ENCODE measurements at regions not wholly inside any gene's neighbourhood (a gene's known extent, or its start where the extent isn't known, plus 50 kb on each side); places are given as distances from the start of the nearest gene placed in this dataset.

DNA sequence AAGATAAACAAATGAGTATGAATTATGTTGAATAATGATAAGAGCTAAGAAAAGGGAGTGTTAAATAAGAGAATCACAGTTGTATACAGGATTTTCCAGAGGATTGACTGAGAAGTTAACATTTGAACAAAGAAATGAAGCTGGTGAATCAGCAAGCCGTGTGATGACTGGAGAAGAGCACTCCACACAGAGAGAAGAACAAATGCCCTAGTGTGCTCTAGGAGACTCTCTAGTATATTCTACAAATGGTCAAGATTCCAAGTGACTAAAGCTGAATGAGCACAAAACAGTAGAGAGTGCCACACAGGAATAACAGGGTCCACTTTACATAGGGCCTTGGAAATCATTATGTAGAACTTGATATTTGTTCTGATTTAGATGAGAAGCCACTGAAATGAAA is 587.1 kb upstream of the ATXN7L3B start:
- no peaks in the 10 kb centered on the region for H3K9me3 ChIP-seq (ENCODE audit: low read length)
- H3K4me3 ChIP-seq (ENCODE audit: low read length), result no peak overlapping the region
- no peak overlapping the region for H3K27ac ChIP-seq (ENCODE audit: low read length)
- H4K20me1 ChIP-seq (ENCODE audit: insufficient read depth), result no peaks in the 10 kb centered on the region
- no peaks in the 10 kb centered on the region for H3K27me3 ChIP-seq (ENCODE audit: insufficient read depth, low read depth, low read length)
- no peaks in the 10 kb centered on the region for H3K9me2 ChIP-seq (ENCODE audit: insufficient read depth, low read length)
- TF ChIP-seq EP300 (conservative IDR thresholded peaks at IDR 0.05; ENCODE audit: poor library complexity, severe bottlenecking), result no peak
- no peak for TF ChIP-seq SMC3 (conservative IDR thresholded peaks at IDR 0.05; ENCODE audit: poor library complexity)
- TF ChIP-seq, protein P1, sequence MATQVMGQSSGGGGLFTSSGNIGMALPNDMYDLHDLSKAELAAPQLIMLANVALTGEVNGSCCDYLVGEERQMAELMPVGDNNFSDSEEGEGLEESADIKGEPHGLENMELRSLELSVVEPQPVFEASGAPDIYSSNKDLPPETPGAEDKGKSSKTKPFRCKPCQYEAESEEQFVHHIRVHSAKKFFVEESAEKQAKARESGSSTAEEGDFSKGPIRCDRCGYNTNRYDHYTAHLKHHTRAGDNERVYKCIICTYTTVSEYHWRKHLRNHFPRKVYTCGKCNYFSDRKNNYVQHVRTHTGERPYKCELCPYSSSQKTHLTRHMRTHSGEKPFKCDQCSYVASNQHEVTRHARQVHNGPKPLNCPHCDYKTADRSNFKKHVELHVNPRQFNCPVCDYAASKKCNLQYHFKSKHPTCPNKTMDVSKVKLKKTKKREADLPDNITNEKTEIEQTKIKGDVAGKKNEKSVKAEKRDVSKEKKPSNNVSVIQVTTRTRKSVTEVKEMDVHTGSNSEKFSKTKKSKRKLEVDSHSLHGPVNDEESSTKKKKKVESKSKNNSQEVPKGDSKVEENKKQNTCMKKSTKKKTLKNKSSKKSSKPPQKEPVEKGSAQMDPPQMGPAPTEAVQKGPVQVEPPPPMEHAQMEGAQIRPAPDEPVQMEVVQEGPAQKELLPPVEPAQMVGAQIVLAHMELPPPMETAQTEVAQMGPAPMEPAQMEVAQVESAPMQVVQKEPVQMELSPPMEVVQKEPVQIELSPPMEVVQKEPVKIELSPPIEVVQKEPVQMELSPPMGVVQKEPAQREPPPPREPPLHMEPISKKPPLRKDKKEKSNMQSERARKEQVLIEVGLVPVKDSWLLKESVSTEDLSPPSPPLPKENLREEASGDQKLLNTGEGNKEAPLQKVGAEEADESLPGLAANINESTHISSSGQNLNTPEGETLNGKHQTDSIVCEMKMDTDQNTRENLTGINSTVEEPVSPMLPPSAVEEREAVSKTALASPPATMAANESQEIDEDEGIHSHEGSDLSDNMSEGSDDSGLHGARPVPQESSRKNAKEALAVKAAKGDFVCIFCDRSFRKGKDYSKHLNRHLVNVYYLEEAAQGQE (IDR thresholded peaks at IDR 0.05; ENCODE audit: borderline replicate concordance), result no peak
- no peak for TF ChIP-seq TAF1 (IDR thresholded peaks at IDR 0.05; ENCODE audit: low read depth)
- TF ChIP-seq MXI1 (conservative IDR thresholded peaks at IDR 0.05; ENCODE audit: poor library complexity, severe bottlenecking), result no peak
- TF ChIP-seq, protein P2, sequence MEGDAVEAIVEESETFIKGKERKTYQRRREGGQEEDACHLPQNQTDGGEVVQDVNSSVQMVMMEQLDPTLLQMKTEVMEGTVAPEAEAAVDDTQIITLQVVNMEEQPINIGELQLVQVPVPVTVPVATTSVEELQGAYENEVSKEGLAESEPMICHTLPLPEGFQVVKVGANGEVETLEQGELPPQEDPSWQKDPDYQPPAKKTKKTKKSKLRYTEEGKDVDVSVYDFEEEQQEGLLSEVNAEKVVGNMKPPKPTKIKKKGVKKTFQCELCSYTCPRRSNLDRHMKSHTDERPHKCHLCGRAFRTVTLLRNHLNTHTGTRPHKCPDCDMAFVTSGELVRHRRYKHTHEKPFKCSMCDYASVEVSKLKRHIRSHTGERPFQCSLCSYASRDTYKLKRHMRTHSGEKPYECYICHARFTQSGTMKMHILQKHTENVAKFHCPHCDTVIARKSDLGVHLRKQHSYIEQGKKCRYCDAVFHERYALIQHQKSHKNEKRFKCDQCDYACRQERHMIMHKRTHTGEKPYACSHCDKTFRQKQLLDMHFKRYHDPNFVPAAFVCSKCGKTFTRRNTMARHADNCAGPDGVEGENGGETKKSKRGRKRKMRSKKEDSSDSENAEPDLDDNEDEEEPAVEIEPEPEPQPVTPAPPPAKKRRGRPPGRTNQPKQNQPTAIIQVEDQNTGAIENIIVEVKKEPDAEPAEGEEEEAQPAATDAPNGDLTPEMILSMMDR (IDR thresholded peaks at IDR 0.05; ENCODE audit: poor library complexity, severe bottlenecking), result no peak
- TF ChIP-seq EZH2 (IDR thresholded peaks at IDR 0.05; ENCODE audit: borderline replicate concordance, insufficient read depth, low read length, poor library complexity, severe bottlenecking), result no peak
- H3F3A ChIP-seq (ENCODE audit: insufficient read depth, low read length, poor library complexity, severe bottlenecking), result no peaks in the 10 kb centered on the region
- H3K9ac ChIP-seq (ENCODE audit: low read length), result no peak overlapping the region
- no peaks in the 10 kb centered on the region for H3K36me3 ChIP-seq (ENCODE audit: insufficient read depth, low read length)
- H3K79me2 ChIP-seq (replicated peaks; ENCODE audit: insufficient read depth, low read length), result no peaks in the 10 kb centered on the region
- H3K4me2 ChIP-seq (ENCODE audit: low read length), result no peak overlapping the region
- no peak overlapping the region for H2AFZ ChIP-seq (ENCODE audit: low read depth, low read length)

DNA sequence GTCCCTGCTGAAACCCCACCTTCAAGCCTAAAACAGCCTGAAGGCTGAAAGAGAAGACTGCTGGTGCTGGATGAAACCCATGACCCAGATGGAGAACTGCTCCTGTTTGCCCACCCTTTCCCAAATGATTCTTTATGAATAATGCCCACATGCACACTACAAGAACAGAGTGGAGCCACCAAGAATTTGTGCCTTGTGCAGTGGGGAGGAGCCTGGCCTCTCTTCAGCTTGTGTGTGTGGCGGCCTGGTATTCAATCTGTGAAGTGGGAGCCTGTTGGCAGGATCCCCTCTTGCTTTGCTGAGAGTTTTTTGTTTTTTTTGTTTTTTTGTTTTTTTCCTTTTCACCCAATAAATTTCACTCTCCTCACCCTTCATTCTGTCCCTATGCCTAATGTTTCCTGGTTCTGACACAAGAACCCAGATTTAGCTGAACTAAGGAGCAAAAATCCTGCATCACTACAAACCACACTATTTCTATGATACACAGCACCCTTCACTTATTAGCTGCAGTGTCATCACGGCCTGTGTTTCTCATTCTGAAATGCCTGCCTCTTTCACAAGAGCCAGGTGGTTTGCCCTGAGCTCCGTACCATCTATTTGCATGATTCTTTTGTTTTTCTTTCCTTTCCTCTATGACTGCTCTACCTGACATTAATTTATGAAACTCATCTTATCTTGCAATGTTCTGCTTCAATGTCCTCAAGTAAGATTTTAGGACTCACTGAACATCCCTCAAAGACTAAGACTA is 585.5 kb upstream of the ATXN7L3B start:
- H3K4me2 ChIP-seq (ENCODE audit: low read length), result no peak overlapping the region
- no peak overlapping the region for H3K27ac ChIP-seq (ENCODE audit: low read length)
- no peaks in the 10 kb centered on the region for H4K20me1 ChIP-seq (ENCODE audit: insufficient read depth)
- no peak overlapping the region for H3K9ac ChIP-seq (ENCODE audit: low read length)
- H3K9me3 ChIP-seq (ENCODE audit: low read length), result no peaks in the 10 kb centered on the region
- no peaks in the 10 kb centered on the region for H3F3A ChIP-seq (ENCODE audit: insufficient read depth, low read length, poor library complexity, severe bottlenecking)
- no peak overlapping the region for H3K4me3 ChIP-seq (ENCODE audit: low read length)
- no peaks in the 10 kb centered on the region for H3K79me2 ChIP-seq (replicated peaks; ENCODE audit: insufficient read depth, low read length)
- TF ChIP-seq, protein P1 (IDR thresholded peaks at IDR 0.05; ENCODE audit: borderline replicate concordance), result no peak
- TF ChIP-seq POLR2AphosphoS5 (IDR thresholded peaks at IDR 0.05) (no peak), SMC3 (conservative IDR thresholded peaks at IDR 0.05; ENCODE audit: poor library complexity) (no peak), TAF1 (IDR thresholded peaks at IDR 0.05; ENCODE audit: low read depth) (no peak)
- TF ChIP-seq, protein P2 (IDR thresholded peaks at IDR 0.05; ENCODE audit: poor library complexity, severe bottlenecking), result no peak
- H2AFZ ChIP-seq (ENCODE audit: low read depth, low read length), result no peak overlapping the region
- H3K36me3 ChIP-seq (ENCODE audit: insufficient read depth, low read length), result no peaks in the 10 kb centered on the region
- H3K9me2 ChIP-seq (ENCODE audit: insufficient read depth, low read length), result no peaks in the 10 kb centered on the region
- H3K27me3 ChIP-seq (ENCODE audit: insufficient read depth, low read depth, low read length), result no peaks in the 10 kb centered on the region

Data from neural cell (in vitro differentiated cells).